H9 (cell line): ENCODE measurements at regions not wholly inside any gene's neighbourhood (a gene's known extent, or its start where the extent isn't known, plus 50 kb on each side); places are given as distances from the start of the nearest gene placed in this dataset.

Source experiments
- DNase-seq: peaks from one replicate; pipeline ENCODE4 v3.0.0-alpha.2; 2017
- H2AFZ ChIP-seq: one replicate; pipeline ENCODE4 v1.6.1; 2013; ENCODE audit warnings: mild to moderate bottlenecking, low read length, control low read depth, moderate library complexity
- H2AK5ac ChIP-seq: 2 replicates; pipeline ENCODE4 v1.6.1; 2013; ENCODE audit warnings: low read length, control low read depth, mixed read lengths; ENCODE audit not compliant: insufficient read length
- H2BK120ac ChIP-seq: one replicate; pipeline ENCODE4 v1.6.1; 2013; ENCODE audit warnings: low read depth, mild to moderate bottlenecking, low read length, control low read depth, inconsistent platforms; ENCODE audit not compliant: poor library complexity, severe bottlenecking
- H2BK12ac ChIP-seq: 2 replicates; pipeline ENCODE4 v1.6.1; 2013; ENCODE audit warnings: low read length, control low read depth, mixed read lengths, low read depth; ENCODE audit not compliant: insufficient read length
- H2BK15ac ChIP-seq: 2 replicates; pipeline ENCODE4 v1.6.1; 2013; ENCODE audit warnings: low read depth, low read length, control low read depth
- H2BK20ac ChIP-seq: one replicate; pipeline ENCODE4 v1.6.1; 2013; ENCODE audit warnings: low read depth, mild to moderate bottlenecking, low read length, control low read depth, inconsistent platforms; ENCODE audit not compliant: poor library complexity, severe bottlenecking
- H2BK5ac ChIP-seq: 2 replicates; pipeline ENCODE4 v1.6.1; 2013; ENCODE audit warnings: low read length, control low read depth, mixed read lengths; ENCODE audit not compliant: insufficient read length
- H3K14ac ChIP-seq: 2 replicates; pipeline ENCODE4 v1.6.1; 2013; ENCODE audit warnings: low read length, control low read depth; ENCODE audit not compliant: insufficient read depth
- H3K18ac ChIP-seq: 2 replicates; pipeline ENCODE4 v1.6.1; 2013; ENCODE audit warnings: low read depth, mild to moderate bottlenecking, mixed read lengths, low read length, control low read depth; ENCODE audit not compliant: insufficient read length
- H3K23ac ChIP-seq: 2 replicates; pipeline ENCODE4 v1.6.1; 2013; ENCODE audit warnings: low read length, control low read depth, mixed read lengths, low read depth; ENCODE audit not compliant: insufficient read length
- H3K23me2 ChIP-seq: 2 replicates; pipeline ENCODE4 v1.6.1; 2013; ENCODE audit warnings: low read depth, mild to moderate bottlenecking, mixed read lengths, low read length, control low read depth; ENCODE audit not compliant: insufficient read length, poor library complexity, severe bottlenecking
- H3K27ac ChIP-seq: 2 replicates; pipeline ENCODE4 v1.5.1; 2013; ENCODE audit warnings: low read length, control low read depth, mixed read lengths, low read depth; ENCODE audit not compliant: insufficient read length
- H3K27me3 ChIP-seq: 2 replicates; pipeline ENCODE4 v1.6.1; 2013; ENCODE audit warnings: low read length, control low read depth, inconsistent platforms; ENCODE audit not compliant: insufficient read depth
- H3K4ac ChIP-seq: 2 replicates; pipeline ENCODE4 v1.6.1; 2013; ENCODE audit warnings: low read depth, mild to moderate bottlenecking, control low read depth, inconsistent platforms, low read length, moderate library complexity
- H3K4me1 ChIP-seq: 2 replicates; pipeline ENCODE4 v1.6.1; 2013; ENCODE audit warnings: low read length, control low read depth, inconsistent platforms; ENCODE audit not compliant: insufficient read depth
- H3K4me2 ChIP-seq: 2 replicates; pipeline ENCODE4 v1.6.1; 2013; ENCODE audit warnings: low read length, control low read depth, mixed read lengths; ENCODE audit not compliant: insufficient read length, insufficient read depth
- H3K56ac ChIP-seq: 2 replicates; pipeline ENCODE4 v1.6.1; 2013; ENCODE audit warnings: low read depth, mild to moderate bottlenecking, mixed read lengths, low read length, control low read depth; ENCODE audit not compliant: insufficient read length
- H3K79me1 ChIP-seq: 2 replicates; pipeline ENCODE4 v1.6.1; 2013; ENCODE audit warnings: low read depth, mild to moderate bottlenecking, moderate library complexity, low read length, control low read depth, inconsistent platforms; ENCODE audit not compliant: insufficient read depth, poor library complexity, severe bottlenecking
- H3K79me2 ChIP-seq: 2 replicates; pipeline ENCODE4 v1.6.1; 2013; ENCODE audit warnings: low read length, control low read depth, inconsistent platforms; ENCODE audit not compliant: insufficient read depth
- H3K9ac ChIP-seq: 2 replicates; pipeline ENCODE4 v1.6.1; 2013; ENCODE audit warnings: low read length, control low read depth, mixed read lengths; ENCODE audit not compliant: insufficient read length; ENCODE audit errors: extremely low read depth
- H3K9me3 ChIP-seq: one replicate; pipeline ENCODE4 v1.6.1; 2013; ENCODE audit warnings: low read depth, low read length, inconsistent platforms; ENCODE audit not compliant: control insufficient read depth
- H3T11ph ChIP-seq: one replicate; pipeline ENCODE4 v1.6.1; 2013; ENCODE audit warnings: mild to moderate bottlenecking, low read length, control low read depth, inconsistent platforms
- H4K20me1 ChIP-seq: one replicate; pipeline ENCODE4 v1.6.1; 2013; ENCODE audit not compliant: control insufficient read depth, insufficient read length, insufficient read depth
- H4K5ac ChIP-seq: 2 replicates; pipeline ENCODE4 v1.6.1; 2013; ENCODE audit warnings: low read depth, mild to moderate bottlenecking, mixed read lengths, low read length, control low read depth; ENCODE audit not compliant: insufficient read length
- H4K8ac ChIP-seq: replicated peaks from 2 replicates; pipeline ENCODE4 v1.6.1; 2013; ENCODE audit warnings: low read length, control low read depth, mixed read lengths, low read depth; ENCODE audit not compliant: insufficient read length
- H4K91ac ChIP-seq: 2 replicates; pipeline ENCODE4 v1.6.1; 2013; ENCODE audit warnings: low read depth, mild to moderate bottlenecking, moderate library complexity, mixed read lengths, low read length, control low read depth; ENCODE audit not compliant: insufficient read length
- H3K27ac Mint-ChIP-seq, 3 experiments: 2 replicates in 2 of 3; 3 replicates in 1 of 3; pipeline ENCODE4 v1.8.0; 2020 to 2021; ENCODE audit warnings: mixed read lengths in 3 of 3, mild to moderate bottlenecking in 1 of 3, moderate library complexity in 1 of 3
- H3K27me3 Mint-ChIP-seq: 2 replicates; pipeline ENCODE4 v1.8.0; 2021; ENCODE audit warnings: low read depth, mild to moderate bottlenecking, moderate library complexity, mixed read lengths
- H3K36me3 Mint-ChIP-seq, 3 experiments: 2 replicates in 2 of 3; 3 replicates in 1 of 3; pipeline ENCODE4 v1.8.0; 2020 to 2021; ENCODE audit warnings: low read depth in 3 of 3, mixed read lengths in 3 of 3; ENCODE audit not compliant: insufficient read depth in 1 of 3
- H3K4me1 Mint-ChIP-seq, 2 experiments: 2 replicates each; pipeline ENCODE4 v1.8.0; 2020; ENCODE audit warnings: mixed read lengths in 2 of 2
- H3K4me3 Mint-ChIP-seq, 2 experiments: 2 replicates in 1 of 2; 3 replicates in 1 of 2; pipeline ENCODE4 v1.8.0; 2020 to 2021; ENCODE audit warnings: mild to moderate bottlenecking in 2 of 2, mixed read lengths in 2 of 2, moderate library complexity in 1 of 2
- H3K9me3 Mint-ChIP-seq, 2 experiments: 2 replicates in 1 of 2; 3 replicates in 1 of 2; pipeline ENCODE4 v1.8.0; 2020; ENCODE audit warnings: mild to moderate bottlenecking in 2 of 2, mixed read lengths in 2 of 2, moderate library complexity in 1 of 2
- WGBS: extraction: QIAGEN DNeasy Blood & Tissue Kit; methylation state at CpG from one replicate; pipeline ENCODE4 v1.1.7; 2013; ENCODE audit warnings: missing lambda C conversion rate, low lambda C conversion rate, mixed read lengths; ENCODE audit not compliant: insufficient read length; ENCODE audit errors: extremely low coverage; 5-methylcytosine and 5-hydroxymethylcytosine counted together
- TF ChIP-seq, protein P1 (sequence below): fragments of 200-600 bp; sonication (generic); conservative IDR thresholded peaks from 3 replicates; pipeline ENCODE4 v1.8.0; 2021; ENCODE audit warnings: antibody characterized with exemption, mild to moderate bottlenecking

DNA sequence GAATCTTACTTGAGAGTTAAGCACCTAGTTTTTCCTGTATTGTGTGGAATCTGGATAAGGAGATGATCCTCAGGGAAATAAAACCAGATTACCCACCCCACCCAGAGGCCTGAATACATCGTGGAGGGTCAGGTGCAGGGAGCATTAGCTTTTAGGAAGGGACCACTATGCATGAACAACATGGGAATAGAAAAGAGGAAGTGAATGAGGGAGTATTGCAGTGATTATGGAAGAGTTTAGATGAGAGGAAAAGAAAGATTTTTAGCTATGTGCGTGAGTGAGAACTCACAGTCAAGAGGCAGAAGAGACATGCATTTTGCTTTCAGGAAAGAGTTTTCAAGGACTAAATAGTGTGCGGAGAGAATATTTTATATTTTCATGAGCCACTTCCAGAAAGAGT lies 222.3 kb upstream of the S100G start:
- Histone ChIP-seq H2BK12ac (no peak overlapping the region), H3K79me1 (no peaks in the 10 kb centered on the region), H2AK5ac (no peak overlapping the region), H2BK120ac (no peak overlapping the region), H3K9me3 (no peaks in the 10 kb centered on the region), H3K9ac (no peak overlapping the region), H3K14ac (no peak overlapping the region), H4K20me1 (no peaks in the 10 kb centered on the region), H3K4me2 (no peak overlapping the region), H2BK20ac (no peak overlapping the region), H3K23me2 (no peaks in the 10 kb centered on the region), H3K27ac (no peak overlapping the region), H3K4ac (no peak overlapping the region), H4K91ac (no peak overlapping the region), H3K56ac (no peak overlapping the region), H3K23ac (no peak overlapping the region), H3K27me3 (no peaks in the 10 kb centered on the region), H4K5ac (no peak overlapping the region), H4K8ac (no peak overlapping the region), H3K79me2 (no peaks in the 10 kb centered on the region), H3T11ph (no peak overlapping the region), H2AFZ (no peak overlapping the region), H2BK15ac (no peak overlapping the region), H3K18ac (no peak overlapping the region), H2BK5ac (no peak overlapping the region), H3K4me1 (no peaks in the 10 kb centered on the region; the same call in 1 of the 2 replicates)
- Mint-ChIP-seq H3K36me3 (peaks cover 7 to 16% (median 7%) of the 10 kb centered on the region in 3 experiments), H3K9me3 (peaks cover 4 to 9% of the 10 kb centered on the region in 2 experiments; a peak in 4 of 5 replicates), H3K4me3 (no peak overlapping the region), H3K27ac (peak overlapping the region in 1 of 3 experiments; percentile 1; a peak in 1 of 7 replicates), H3K27me3 (no peaks in the 10 kb centered on the region), H3K4me1 (peaks cover 4 to 9% of the 10 kb centered on the region in 2 experiments; a peak in 3 of 4 replicates)
- DNase-seq = no peak
- TF ChIP-seq, protein P1, sequence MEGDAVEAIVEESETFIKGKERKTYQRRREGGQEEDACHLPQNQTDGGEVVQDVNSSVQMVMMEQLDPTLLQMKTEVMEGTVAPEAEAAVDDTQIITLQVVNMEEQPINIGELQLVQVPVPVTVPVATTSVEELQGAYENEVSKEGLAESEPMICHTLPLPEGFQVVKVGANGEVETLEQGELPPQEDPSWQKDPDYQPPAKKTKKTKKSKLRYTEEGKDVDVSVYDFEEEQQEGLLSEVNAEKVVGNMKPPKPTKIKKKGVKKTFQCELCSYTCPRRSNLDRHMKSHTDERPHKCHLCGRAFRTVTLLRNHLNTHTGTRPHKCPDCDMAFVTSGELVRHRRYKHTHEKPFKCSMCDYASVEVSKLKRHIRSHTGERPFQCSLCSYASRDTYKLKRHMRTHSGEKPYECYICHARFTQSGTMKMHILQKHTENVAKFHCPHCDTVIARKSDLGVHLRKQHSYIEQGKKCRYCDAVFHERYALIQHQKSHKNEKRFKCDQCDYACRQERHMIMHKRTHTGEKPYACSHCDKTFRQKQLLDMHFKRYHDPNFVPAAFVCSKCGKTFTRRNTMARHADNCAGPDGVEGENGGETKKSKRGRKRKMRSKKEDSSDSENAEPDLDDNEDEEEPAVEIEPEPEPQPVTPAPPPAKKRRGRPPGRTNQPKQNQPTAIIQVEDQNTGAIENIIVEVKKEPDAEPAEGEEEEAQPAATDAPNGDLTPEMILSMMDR = no peak
- WGBS = 100% methylated on average over 1 of the region's 3 CpGs
